ENCODE measurements at regions not wholly inside any gene's neighbourhood (a gene's known extent, or its start where the extent isn't known, plus 50 kb on each side); places are given as distances from the start of the nearest gene placed in this dataset.

- H3K27me3 Mint-ChIP-seq (ENCODE audit: insufficient read depth, low read depth, poor library complexity), result peaks cover 6% of the 10 kb centered on the region
- TF ChIP-seq NANOG (IDR thresholded peaks at IDR 0.05; ENCODE audit: borderline replicate concordance) (no peak), EZH2 (IDR thresholded peaks at IDR 0.05; ENCODE audit: low read depth, unreplicated experiment) (no peak), POLR2AphosphoS5 (IDR thresholded peaks at IDR 0.05; ENCODE audit: low read depth) (no peak), STAT1 (IDR thresholded peaks at IDR 0.05; ENCODE audit: unreplicated experiment) (no peak), ZNF331 (CRISPR knock-in tag; IDR thresholded peaks at IDR 0.05; ENCODE audit: low read depth) (no peak)
- TF ChIP-seq, protein P1, sequence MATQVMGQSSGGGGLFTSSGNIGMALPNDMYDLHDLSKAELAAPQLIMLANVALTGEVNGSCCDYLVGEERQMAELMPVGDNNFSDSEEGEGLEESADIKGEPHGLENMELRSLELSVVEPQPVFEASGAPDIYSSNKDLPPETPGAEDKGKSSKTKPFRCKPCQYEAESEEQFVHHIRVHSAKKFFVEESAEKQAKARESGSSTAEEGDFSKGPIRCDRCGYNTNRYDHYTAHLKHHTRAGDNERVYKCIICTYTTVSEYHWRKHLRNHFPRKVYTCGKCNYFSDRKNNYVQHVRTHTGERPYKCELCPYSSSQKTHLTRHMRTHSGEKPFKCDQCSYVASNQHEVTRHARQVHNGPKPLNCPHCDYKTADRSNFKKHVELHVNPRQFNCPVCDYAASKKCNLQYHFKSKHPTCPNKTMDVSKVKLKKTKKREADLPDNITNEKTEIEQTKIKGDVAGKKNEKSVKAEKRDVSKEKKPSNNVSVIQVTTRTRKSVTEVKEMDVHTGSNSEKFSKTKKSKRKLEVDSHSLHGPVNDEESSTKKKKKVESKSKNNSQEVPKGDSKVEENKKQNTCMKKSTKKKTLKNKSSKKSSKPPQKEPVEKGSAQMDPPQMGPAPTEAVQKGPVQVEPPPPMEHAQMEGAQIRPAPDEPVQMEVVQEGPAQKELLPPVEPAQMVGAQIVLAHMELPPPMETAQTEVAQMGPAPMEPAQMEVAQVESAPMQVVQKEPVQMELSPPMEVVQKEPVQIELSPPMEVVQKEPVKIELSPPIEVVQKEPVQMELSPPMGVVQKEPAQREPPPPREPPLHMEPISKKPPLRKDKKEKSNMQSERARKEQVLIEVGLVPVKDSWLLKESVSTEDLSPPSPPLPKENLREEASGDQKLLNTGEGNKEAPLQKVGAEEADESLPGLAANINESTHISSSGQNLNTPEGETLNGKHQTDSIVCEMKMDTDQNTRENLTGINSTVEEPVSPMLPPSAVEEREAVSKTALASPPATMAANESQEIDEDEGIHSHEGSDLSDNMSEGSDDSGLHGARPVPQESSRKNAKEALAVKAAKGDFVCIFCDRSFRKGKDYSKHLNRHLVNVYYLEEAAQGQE (IDR thresholded peaks at IDR 0.05; ENCODE audit: unreplicated experiment), result no peak
- TF ChIP-seq, protein P2, sequence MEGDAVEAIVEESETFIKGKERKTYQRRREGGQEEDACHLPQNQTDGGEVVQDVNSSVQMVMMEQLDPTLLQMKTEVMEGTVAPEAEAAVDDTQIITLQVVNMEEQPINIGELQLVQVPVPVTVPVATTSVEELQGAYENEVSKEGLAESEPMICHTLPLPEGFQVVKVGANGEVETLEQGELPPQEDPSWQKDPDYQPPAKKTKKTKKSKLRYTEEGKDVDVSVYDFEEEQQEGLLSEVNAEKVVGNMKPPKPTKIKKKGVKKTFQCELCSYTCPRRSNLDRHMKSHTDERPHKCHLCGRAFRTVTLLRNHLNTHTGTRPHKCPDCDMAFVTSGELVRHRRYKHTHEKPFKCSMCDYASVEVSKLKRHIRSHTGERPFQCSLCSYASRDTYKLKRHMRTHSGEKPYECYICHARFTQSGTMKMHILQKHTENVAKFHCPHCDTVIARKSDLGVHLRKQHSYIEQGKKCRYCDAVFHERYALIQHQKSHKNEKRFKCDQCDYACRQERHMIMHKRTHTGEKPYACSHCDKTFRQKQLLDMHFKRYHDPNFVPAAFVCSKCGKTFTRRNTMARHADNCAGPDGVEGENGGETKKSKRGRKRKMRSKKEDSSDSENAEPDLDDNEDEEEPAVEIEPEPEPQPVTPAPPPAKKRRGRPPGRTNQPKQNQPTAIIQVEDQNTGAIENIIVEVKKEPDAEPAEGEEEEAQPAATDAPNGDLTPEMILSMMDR (conservative IDR thresholded peaks at IDR 0.05; ENCODE audit: low read depth in 2 of 2), result no peak
- no peaks in the 10 kb centered on the region for H3K9me2 ChIP-seq (ENCODE audit: insufficient read depth)
- H3K27ac ChIP-seq (ENCODE audit: low read depth), result no peak overlapping the region
- H3K4me3 Mint-ChIP-seq, result no peak overlapping the region
- H3K27me3 ChIP-seq (ENCODE audit: insufficient read depth), result no peaks in the 10 kb centered on the region
- no peak for ATAC-seq
- H3K79me2 ChIP-seq (replicated peaks; ENCODE audit: insufficient read depth), result no peaks in the 10 kb centered on the region
- no peak overlapping the region for H2AFZ ChIP-seq
- no peak overlapping the region for H3K4me2 ChIP-seq
- no peaks in the 10 kb centered on the region for H3K36me3 Mint-ChIP-seq (ENCODE audit: low read depth)
- H4K20me1 ChIP-seq (replicated peaks; ENCODE audit: insufficient read depth), result no peaks in the 10 kb centered on the region
- no peaks in the 10 kb centered on the region for H3K4me1 Mint-ChIP-seq
- H3F3A ChIP-seq (replicated peaks; ENCODE audit: low read depth), result no peaks in the 10 kb centered on the region
- no peaks in the 10 kb centered on the region for H3K36me3 ChIP-seq (ENCODE audit: insufficient read depth)
- no peak overlapping the region for H3K4me3 ChIP-seq
- H3K4me1 ChIP-seq (ENCODE audit: insufficient read depth), result no peaks in the 10 kb centered on the region
- H3K9me3 Mint-ChIP-seq, result no peaks in the 10 kb centered on the region
- DNase-seq (ENCODE audit: low spot score), result no peak
- H3K27ac Mint-ChIP-seq, result no peak overlapping the region
Measured at GRCh38 chr2:239543702-239544101, 142.9 kb upstream of the HDAC4 start.

DNA sequence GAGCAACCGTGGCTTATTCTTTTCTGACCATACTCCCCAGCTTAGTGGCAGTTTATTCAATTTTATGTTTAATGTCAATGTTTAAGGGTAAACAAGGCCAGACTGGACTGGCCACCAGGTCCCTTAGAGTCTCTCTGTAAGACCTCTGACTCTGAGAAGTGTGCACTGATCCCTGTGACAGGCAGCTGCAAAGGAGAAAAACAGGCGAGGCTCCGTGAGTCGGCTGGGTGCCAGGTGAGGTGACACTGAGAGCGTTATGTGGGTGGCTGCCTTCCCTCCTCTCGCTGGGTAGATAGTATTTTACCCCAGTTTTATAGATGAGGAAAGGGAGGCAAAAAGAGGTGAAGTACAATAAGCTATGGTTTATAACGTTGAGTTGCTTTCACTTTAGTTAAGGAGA lies 139.4 kb upstream of the HDAC4 start:
- Histone ChIP-seq H3K4me3 (no peak overlapping the region), H3K27me3 (ENCODE audit: insufficient read depth) (no peaks in the 10 kb centered on the region), H4K20me1 (replicated peaks; ENCODE audit: insufficient read depth) (no peaks in the 10 kb centered on the region), H3K9me2 (ENCODE audit: insufficient read depth) (no peaks in the 10 kb centered on the region), H2AFZ (no peak overlapping the region), H3K27ac (ENCODE audit: low read depth) (no peak overlapping the region), H3K36me3 (ENCODE audit: insufficient read depth) (no peaks in the 10 kb centered on the region), H3K4me2 (no peak overlapping the region), H3F3A (replicated peaks; ENCODE audit: low read depth) (no peaks in the 10 kb centered on the region), H3K4me1 (ENCODE audit: insufficient read depth) (no peaks in the 10 kb centered on the region), H3K79me2 (replicated peaks; ENCODE audit: insufficient read depth) (no peaks in the 10 kb centered on the region)
- 0 out of 3 replicates have a peak, but pooled peaks cover 4% of the 10 kb centered on the region for H3K9me3 Mint-ChIP-seq
- peaks cover 7% of the 10 kb centered on the region for H3K27me3 Mint-ChIP-seq (ENCODE audit: insufficient read depth, low read depth, poor library complexity)
- H3K27ac Mint-ChIP-seq, result no peak overlapping the region
- no peak for ATAC-seq
- H3K4me3 Mint-ChIP-seq, result no peak overlapping the region
- no peak for DNase-seq (ENCODE audit: low spot score)
- no peaks in the 10 kb centered on the region for H3K4me1 Mint-ChIP-seq
- H3K36me3 Mint-ChIP-seq (ENCODE audit: low read depth), result no peaks in the 10 kb centered on the region
- TF ChIP-seq NANOG (IDR thresholded peaks at IDR 0.05; ENCODE audit: borderline replicate concordance) (no peak), EZH2phosphoT487 (IDR thresholded peaks at IDR 0.05; ENCODE audit: unreplicated experiment) (no peak), STAT1 (IDR thresholded peaks at IDR 0.05; ENCODE audit: unreplicated experiment) (no peak), JUNB (IDR thresholded peaks at IDR 0.05; ENCODE audit: unreplicated experiment) (no peak), ZNF114 (CRISPR knock-in tag; IDR thresholded peaks at IDR 0.05) (no peak), POLR2AphosphoS5 (IDR thresholded peaks at IDR 0.05; ENCODE audit: low read depth) (no peak), CREB1 (CRISPR knock-in tag; IDR thresholded peaks at IDR 0.05; ENCODE audit: low read depth) (no peak), EZH2 (IDR thresholded peaks at IDR 0.05; ENCODE audit: low read depth, unreplicated experiment) (no peak)
- TF ChIP-seq, protein P2 (conservative IDR thresholded peaks at IDR 0.05; ENCODE audit: low read depth in 2 of 2), result no peak
- TF ChIP-seq, protein P1 (IDR thresholded peaks at IDR 0.05; ENCODE audit: unreplicated experiment), result no peak
